ENCODE measurements at regions not wholly inside any gene's neighbourhood (a gene's known extent, or its start where the extent isn't known, plus 50 kb on each side); places are given as distances from the start of the nearest gene placed in this dataset.
A peak's percentile ranks its signal among the peaks of the same experiment; 100 is the strongest.
"Not testable (repeated sequence)": the region's sequence is repeated elsewhere in the genome, so short reads cannot be mapped to it uniquely, and the experiment has no call there.

DNA sequence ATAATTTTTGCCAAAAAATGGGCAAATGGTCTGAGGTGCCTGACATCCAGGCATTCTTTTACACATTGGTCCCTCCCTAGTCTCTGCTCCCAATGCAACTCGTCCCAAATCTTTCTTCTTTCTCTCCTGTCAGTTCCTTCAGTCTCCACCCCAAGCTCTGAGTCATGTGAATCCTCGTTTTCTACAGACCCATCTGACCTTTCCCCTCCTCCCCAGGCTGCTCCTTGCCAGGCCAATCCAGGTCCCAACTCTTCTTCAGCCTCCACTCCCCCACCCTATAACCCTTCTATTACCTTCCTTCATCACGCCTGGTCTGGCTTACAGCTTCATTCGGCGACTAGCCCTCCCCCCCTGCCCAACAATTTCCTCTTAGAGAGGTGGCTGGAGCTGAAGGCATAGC, 55.3 kb downstream of the BBS10 start:
- not testable (repeated sequence) for DNase-seq

DNA sequence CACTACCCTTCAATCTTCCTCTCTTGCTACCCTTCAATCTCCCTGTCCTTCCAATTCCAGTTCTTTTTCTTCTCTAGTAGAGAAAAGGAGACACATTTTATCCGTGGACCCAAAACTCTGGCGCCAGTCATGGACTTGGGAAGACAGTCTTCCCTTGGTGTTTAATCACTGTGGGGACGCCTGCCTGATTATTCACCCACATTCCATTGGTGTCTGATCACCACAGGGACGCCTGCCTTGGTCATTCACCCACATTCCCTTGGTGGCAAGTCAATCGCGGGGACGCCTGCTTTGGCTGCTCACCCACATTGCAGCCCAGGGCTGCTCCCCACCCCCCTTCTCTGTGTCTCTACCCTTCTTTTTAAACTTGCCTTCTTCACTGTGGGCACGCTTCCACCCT, 55.9 kb downstream of the BBS10 start:
- not testable (repeated sequence) for DNase-seq

DNA sequence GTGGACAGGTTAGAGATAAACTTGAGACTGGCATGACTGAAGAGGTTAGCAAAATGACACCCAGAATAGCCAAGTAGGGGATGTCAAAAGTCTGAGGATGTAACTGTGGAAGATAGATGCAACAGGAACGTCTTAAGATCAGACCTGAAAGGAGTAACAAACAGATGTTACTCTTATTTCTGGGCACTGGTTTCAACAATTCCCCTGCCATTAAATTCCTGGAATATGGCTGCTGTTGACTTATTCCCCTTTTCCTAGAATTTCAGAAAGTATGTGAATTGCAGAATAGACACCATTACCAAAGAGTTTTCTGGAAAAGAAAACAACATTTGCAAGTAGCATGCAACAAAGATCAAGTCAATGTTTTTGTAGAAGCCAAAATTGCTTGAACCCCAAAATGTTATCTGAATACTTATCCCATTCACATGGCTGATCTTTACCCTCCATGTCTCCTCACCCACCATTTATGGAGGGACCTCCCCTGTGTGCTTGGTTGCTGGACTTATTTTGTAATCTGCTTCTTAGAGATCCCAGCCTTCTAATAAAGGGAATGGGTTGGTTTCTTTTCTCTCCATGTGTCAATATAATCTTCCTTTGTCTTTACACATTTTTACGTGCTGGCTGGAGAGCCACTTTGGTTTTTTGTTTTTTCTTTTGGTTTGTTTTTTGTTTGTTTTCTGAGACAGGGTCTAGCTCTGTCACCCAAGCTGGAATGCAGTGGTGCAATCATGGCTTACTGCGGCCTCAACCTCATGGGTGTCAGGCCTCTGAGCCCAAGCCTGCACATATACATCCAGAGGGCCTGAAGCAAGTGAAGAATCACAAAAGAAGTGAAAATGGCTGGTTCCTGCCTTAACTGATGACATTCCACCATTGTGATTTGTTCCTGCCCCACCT, 57.0 kb downstream of the BBS10 start:
- DNase-seq, result no peak

DNA sequence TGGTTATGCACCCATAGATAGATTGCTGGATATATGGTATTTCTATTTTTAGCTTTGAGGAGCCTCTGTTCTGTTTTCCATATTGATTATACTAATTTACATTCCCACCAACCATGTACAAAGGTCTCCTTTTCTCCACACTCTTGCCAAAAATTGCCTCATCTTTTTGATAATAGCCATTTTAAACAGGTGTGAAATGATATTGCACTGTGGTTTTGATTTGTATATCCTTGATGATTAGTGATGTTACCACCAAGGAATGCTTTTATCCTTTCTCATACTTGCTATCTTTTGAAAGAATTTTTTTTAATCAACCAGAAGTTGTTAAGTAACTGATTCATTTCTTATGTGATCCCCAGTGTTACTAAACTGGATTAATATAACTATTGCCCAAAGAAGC, 60.0 kb downstream of the BBS10 start:
- no peak for DNase-seq

DNA sequence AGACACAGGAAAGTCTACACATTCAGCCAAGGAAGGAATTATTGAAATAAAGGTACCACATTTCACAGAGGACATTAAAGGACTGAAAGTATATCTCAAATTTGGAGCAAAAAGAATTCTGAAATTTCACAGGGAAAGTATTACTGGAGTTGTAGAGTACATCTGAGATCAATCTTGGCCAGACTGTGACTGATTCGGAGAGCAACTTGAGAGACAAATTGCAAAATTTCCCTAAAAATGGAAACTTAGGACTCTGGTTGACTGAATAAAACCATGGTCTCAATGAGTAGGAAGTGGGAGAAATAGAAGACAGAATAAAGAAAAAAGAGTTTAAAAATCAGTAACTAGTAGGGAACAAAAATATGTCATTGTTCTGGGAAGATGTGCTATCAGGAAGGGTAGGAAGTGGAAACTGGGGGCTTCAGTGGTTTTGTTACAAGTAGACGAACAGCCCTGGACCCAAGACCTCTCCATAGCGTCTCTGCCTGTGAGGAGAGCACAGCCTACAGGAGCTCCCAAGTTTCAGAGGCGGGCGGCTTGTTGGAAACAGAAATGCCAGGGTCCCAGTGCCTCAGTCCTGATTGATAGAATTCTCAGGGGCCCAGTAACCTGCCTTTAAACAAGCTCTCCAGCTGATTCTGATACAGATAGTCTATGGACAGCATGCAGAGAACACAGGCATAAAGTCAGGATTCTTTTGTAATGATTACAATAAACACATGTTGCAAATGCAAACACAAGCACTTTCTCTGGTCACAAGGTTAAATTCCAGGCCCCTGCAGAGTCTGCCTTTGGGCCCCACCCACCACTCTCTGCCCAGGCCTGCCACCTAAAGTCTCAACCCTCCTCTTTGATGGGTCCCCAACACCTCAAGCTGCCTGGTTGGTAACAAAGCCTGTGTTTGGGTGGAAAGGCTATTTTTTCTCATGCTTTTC, 63.1 kb downstream of the BBS10 start:
- no peak for DNase-seq

DNA sequence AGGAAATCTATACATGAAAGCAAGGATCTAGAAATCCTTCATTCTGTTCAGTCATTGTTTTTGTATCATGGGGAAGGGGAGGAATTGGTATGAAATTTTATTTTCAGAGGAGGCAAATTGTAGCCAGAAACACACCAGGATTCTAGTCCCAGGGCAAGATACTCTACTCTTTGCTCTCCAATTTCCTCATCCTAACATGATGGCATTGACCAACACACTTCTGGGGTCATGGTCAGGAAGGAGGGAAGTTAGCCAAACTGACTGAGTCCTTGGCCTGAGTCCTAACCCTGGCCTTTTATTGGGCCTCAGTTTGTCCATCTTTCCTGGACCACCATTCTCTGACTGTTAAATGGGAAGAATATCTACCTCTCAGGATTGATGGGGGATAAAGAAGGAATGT, 65.5 kb downstream of the BBS10 start:
- no peak for DNase-seq

DNA sequence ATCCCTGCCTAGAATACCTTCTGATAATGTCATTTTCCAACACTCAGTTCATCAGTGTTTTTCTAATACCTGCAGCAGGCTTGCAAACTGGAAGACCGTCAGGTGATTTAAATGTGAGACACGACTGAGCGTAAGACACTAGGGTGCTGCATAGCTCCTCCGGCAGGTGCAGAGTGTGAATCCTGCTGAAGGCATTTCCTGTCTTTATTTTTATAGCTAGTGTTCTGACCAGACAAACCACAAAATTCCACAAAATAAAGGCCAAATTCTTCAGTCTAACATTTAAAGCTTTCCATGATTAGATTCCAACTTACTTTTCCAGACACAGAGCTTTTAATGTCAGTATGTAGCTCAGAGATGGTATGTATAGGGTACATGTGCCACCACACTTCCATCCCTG, 70.7 kb downstream of the BBS10 start:
- no peak for DNase-seq

DNA sequence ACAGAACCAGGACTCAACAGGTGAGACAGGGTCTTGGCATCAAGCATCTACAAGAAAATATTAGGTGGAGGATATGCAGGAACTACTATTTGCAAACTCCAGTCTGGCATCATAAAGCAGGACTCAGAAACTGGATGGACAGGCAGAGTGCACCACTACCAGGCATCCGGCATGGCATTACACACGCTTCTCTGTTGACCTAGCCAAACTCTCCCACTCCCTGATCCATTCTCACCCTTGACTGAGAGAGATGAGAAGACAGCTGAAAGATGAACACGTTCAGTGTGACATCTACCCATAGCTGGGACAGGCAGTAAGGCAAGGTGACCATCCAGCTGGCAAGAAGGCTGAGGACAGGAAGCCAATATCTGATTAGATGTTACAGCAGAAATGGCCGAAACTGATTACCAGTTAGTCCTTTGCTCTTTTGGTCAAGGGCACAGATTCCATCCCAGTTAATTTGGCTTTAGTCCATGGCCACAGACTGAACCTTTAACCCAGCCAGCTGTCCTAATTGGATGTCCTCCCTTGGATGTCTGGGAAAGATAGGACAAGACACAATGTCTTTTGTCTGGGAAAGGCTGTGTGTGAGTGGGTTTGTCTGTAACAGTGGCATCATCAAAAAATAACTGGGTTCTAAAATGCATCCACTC, 71.6 kb downstream of the BBS10 start:
- no peak for DNase-seq

DNA sequence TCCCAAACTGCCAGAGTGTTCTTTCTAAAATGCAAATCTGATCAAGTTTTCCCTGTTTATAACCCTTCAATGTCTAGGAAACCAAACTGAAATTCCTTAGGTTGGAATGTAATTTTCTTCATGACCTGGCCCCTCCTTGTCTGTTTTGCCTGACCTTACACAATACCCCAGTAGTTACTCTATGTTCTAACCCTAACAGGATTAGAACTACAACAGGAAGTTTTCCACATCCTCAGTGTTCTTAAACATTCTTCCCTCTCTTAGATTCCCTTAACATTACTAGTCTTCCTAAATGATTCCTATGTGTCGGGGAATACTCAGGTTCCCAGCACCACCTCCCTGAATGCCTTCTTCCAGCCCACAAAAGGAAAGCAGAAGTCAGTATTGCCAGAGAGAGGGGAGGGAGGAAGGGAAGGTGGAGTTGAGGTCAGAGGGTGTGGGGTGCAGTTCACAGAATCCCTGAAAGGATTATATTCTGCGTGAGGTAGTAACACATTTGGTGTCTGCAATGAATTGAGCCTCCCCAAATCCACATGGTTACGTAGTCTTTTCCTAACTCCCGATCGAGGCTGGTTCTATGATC, 72.6 kb downstream of the BBS10 start:
- DNase-seq, result no peak

DNA sequence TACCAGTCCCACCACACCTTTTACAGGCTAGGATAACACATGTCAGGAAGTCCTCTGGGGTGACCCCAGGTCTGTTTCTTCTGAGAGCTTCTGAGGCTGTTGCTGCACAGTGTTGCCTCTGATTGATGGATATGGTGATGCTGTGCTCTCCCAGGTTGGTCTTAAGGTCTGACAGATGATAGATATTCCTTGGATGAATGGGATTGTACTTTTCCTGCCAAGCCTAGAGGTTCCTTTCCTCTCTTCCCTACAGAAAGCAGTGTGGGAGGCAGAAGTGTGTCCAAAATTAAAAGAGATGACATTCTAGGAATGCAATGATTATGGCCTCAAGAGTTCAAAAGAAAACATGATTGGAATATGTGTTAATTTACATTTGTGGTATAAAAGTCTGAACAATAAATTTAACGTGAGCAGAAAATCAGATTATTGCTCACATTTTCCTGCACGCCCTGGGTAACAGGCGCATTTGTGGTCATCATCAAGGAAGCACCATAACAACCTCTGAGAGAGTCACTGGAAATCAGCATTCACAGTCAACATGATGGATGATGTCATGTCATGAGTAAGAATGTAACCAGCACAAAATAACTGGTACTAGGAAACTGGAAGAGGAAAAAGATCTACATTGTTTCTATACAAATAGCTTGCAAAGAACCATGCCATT, 73.7 kb downstream of the BBS10 start:
- DNase-seq, result peak; percentile 81

DNA sequence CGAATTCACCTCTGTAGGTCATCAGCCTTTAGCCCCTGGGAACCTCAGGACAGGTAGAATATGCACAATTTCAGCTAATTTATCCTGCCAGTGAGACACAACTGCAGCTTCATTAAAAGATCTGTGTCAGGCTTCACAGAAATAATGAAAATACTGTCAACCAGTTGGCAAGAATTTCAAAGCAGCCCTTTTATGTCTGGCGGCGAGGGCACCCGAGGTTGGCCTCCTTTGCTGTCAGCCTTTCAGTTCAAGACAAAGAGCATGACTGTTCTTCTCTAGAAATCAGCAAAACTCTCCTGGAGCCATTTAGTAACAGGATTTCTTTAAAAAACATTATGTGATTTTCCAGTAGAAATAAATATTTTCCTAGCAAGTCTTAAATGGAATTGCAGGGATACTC, 75.9 kb downstream of the BBS10 start:
- no peak for DNase-seq

DNA sequence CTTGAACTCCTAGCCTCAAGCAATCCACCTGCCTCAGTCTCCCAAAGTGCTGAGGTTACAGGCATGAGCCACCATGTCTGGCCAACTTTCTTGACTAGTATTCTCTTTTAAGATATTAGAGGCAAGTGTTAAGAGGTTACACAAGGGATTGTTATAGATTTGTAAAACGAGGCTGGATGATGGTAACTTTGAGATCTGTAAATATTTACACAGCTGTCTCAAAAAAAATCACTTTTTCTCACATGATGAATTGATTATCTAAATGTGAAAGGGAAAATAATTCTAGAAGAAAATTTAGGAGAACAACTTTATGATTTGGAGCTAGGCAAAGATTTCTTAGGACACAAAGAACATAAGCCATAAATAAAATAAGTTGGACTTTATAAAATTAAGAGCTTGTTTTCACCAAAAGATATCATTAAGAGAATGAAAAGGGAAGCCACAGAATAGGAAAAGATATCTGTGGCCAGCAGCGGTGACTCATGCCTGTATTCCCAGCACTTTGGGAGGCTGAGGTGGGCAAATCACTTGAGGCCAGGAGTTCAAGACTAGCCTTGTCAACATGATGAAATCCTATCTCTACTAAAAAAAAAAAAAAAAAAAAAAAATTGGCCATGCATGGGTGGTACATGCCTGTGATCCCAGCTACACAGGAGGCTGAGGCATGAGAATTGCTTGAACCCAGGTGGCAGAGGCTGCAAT, 77.4 kb downstream of the BBS10 start:
- no peak for DNase-seq

DNA sequence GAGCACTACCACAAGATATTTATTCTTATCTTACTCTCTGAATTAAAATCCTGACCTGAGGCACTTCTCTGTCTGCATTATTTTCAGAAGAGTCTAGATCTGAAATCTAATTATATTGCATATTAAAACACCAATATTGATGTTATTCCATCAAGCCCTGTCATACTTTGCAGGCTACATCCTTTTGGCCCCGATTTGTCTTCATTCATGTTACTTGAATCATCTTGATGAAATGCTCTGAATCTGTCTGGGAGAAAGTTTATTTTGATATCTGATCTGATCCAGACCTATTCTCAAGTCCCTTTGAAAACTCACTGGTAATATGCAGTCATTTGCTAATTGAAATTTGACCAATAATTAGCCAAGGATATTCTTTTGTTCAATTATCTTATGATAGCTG, 79.9 kb downstream of the BBS10 start:
- no peak for DNase-seq

DNA sequence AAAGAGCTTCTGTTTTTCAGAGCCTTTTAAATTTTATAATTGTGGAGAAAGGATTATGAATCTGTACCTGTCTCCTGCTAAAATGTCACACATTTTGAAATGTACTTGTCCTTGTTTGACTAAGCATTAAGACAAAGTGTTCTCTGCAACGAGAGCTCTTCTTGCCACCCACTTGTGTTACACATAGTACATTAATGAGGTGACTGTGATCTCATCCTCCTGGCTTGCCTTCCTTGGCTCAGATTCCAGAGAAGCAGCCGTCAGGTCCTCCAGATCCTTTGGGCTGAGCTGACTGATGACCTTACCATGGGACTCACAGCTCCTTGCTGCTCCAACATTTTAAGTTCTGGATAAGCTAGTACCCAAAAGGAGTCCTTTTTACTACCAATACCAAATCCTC, 81.4 kb downstream of the BBS10 start:
- no peak for DNase-seq

DNA sequence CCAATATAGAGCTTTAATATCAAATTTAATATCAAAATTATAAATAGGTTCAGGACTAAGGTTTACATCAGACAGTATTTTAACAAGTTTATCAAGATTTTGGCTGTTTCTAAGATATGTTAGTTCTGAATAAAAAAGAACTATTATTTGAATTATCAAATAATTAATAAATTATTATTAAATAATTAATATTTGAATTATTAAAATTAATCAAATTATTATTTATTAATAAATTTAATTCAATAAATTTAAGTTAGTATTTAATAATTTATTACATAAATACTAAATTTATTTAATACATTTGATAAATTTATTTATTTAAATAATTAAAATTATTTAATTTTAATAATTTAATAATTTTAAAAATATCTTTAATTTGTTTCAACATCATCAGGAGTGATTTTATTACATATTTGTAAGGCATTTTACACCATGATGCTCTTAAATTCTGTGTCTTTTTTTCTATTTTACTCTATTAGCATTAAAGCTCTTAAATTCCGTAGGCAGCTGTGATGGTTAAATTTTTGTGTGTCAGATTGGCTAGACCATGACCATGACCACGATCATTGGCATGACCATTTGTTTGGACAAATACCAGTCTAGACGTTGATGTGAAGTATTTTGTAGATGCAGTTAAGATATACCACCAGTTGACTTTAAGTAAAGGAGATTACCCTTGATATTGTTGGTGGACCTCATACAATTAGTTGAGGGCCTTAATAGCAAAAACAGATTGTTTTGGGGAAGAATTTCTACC, 82.6 kb downstream of the BBS10 start:
- DNase-seq, result no peak

DNA sequence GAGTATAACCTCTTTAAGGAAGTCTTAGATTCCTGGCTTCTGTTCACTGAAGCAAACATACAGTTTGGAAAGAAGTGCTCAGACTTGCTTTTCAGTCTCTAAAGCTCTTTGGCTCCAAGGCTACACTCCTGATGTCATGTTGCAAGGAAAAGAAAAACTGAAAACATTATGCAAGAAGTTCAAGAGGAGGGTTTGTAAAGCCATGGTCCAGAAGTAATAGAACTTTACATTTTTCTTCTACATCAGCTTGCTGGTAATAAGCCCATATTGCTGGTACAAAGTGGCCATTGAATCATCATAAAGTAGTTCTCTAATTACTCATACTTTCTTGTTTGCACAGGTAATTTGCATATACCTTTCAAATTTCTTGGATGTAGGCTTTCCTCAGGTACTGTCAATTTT, 83.6 kb downstream of the BBS10 start:
- no peak for DNase-seq

DNA sequence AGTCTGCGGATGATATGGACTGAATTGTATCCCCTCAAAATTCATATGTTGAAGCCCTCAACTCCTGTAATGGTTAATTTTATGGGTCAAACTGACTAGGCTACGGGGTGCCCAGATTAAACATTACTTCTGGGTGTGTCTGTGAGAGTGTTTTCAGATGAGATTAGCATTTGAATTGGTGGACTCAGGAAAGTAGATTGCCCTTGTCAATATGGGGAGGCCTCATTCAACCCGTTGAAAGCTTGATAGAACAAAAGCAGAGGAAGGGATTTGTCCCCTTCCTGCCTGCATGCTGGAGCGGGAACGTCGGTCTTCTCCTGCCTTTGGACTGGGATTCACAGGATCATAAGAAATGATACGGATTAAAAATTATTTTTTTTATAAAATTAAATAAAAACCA, 84.5 kb downstream of the BBS10 start:
- no peak for DNase-seq

DNA sequence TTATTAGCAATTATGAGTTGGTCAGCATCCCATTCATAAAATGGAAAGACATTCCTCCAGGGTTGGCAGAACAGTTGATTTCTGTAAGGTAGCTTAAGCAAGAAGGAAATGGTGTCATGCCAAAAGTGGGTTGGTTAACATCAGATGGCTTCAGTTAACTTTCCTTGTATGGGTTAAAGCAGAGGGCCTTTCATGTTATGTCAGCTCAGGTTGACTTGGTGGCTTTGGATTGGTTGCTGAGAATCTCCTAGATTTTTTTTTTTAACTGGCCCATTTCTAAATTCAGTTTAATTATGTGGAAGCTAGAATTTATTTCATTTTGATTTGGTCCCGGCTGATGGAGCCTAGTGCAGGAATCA, 87.8 kb downstream of the BBS10 start:
- no peak for DNase-seq

DNA sequence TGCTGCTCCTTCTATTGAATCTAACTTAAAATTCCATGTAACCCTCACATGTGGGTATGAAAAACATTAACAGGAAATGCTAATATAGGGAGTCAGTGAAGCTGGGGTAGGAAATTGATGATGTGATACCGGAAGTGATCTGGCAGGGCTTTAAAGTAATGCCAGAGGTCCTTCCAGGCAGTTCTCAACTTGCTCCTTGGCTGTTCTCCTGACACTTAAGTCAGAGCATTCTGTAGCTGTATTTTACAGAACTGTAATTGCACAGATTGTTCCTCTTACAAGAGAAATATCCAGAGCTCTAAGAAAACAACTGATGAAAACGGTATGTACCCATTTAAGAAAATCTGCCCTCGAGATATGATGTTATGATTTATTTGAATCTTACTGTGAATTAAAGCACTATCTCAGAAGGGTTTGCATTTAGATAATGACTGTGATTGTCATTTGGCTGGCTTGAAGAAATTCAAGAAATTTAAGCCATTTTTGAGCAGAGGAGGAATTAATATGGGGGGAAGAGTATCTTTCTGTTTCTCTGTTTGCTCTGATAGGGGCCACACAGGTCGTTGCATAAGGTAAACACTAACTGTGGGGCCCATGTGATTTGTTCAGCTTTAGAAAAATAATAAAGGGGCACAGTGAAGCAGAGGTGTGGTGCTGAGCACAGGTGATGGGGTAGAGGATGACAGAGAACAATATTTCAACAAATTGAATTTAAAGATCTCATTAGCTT, 88.4 kb downstream of the BBS10 start:
- no peak for DNase-seq

DNA sequence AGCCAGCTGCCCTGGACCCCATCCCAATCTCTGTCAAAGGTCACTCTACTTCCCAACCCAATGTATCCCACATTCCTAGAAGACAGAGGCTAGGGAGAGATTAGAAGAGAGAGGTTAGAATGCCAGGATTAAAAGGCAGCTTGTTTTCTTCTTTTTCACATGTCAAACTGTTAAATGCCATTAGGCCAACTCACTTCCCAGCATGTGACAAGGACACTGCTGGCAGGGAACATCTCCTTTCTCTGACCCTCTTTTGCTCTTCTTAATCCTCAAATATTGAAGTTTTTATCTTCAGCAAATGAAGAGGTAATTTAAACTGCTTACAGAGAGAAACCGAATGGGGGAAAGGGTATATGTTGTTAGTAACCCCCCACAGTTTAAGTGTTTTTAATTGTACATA, 89.1 kb downstream of the BBS10 start:
- DNase-seq, result no peak
